Endothelial cell of umbilical vein (primary cell): ENCODE measurements at regions not wholly inside any gene's neighbourhood (a gene's known extent, or its start where the extent isn't known, plus 50 kb on each side); places are given as distances from the start of the nearest gene placed in this dataset.

Source experiments
- BruUV-seq: library from RNA; stranded (reverse); fragments of 400-500 nt; replicated peaks from 2 replicates; lab custom pipeline; 2021; lab: Mats Ljungman, UMichigan
- CTCF ChIA-PET: fragments of 300-600, 350-600 bp; sonication (Branson Sonifier 250); formaldehyde crosslinking; loops from one replicate; lab custom pipeline; 2021; ENCODE audit warnings: antibody characterized with exemption, inconsistent platforms; lab: Charles Lee
- POLR2A ChIA-PET: fragments of 300-600, 350-600 bp; sonication (Branson Sonifier 250); formaldehyde crosslinking; loops from one replicate; lab custom pipeline; 2021; ENCODE audit warnings: antibody characterized with exemption, inconsistent platforms; lab: Charles Lee
- DNase-seq: peaks from one replicate; pipeline ENCODE4 v3.0.0-alpha.2; 2011; ENCODE audit warnings: low read depth, low spot score
- FAIRE-seq: peaks from 2 replicates; lab custom pipeline; 2011; peaks lifted over from hg19 to GRCh38; lab: Jason Lieb, UNC
- H2AFZ ChIP-seq: 2 replicates; pipeline ENCODE4 v1.6.0; 2012; ENCODE audit warnings: low read depth, low read length, control low read depth, inconsistent platforms
- H3K27ac ChIP-seq: 2 replicates; pipeline ENCODE4 v1.5.1; 2011; ENCODE audit warnings: low read depth, mild to moderate bottlenecking, control low read depth, low read length, moderate library complexity; ENCODE audit not compliant: insufficient read depth
- H3K27me3 ChIP-seq, 2 experiments: 2 replicates each; pipeline versions ENCODE4 v1.6.0 to v1.6.1; 2011; ENCODE audit warnings: low read length in 2 of 2, mixed read lengths in 1 of 2; ENCODE audit not compliant: control insufficient read depth in 2 of 2, insufficient read depth in 2 of 2
- H3K36me3 ChIP-seq, 2 experiments: 2 replicates in 1 of 2; 3 replicates in 1 of 2; pipeline ENCODE4 v1.5.1; 2011; ENCODE audit warnings: low read length in 2 of 2, mild to moderate bottlenecking in 1 of 2, moderate library complexity in 1 of 2; ENCODE audit not compliant: control insufficient read depth in 2 of 2, insufficient read depth in 2 of 2; ENCODE audit errors: extremely low read depth in 1 of 2
- H3K4me1 ChIP-seq: 3 replicates; pipeline ENCODE4 v1.5.1; 2011; ENCODE audit warnings: mild to moderate bottlenecking, low read length; ENCODE audit not compliant: control insufficient read depth, insufficient read depth; ENCODE audit errors: extremely low read depth
- H3K4me2 ChIP-seq: 2 replicates; pipeline ENCODE4 v1.6.1; 2011; ENCODE audit warnings: low read length, control low read depth, mixed read lengths; ENCODE audit not compliant: insufficient read depth
- H3K4me3 ChIP-seq, 3 experiments: fragments of 200-600 bp in 1 of 3; sonication (generic), shearing (Covaris generic) in 1 of 3; replicated peaks in 1 of 3; 2 replicates each; pipeline ENCODE4 v1.5.1; 2011 to 2016; ENCODE audit warnings: control low read depth in 3 of 3, low read length in 3 of 3, mild to moderate bottlenecking in 2 of 3, inconsistent platforms in 1 of 3, low read depth in 1 of 3, moderate library complexity in 1 of 3; ENCODE audit not compliant: insufficient read depth in 1 of 3
- H3K79me2 ChIP-seq: 2 replicates; pipeline ENCODE4 v1.6.0; 2012; ENCODE audit warnings: low read length, inconsistent platforms; ENCODE audit not compliant: control insufficient read depth, insufficient read depth
- H3K9ac ChIP-seq: replicated peaks from 2 replicates; pipeline ENCODE3; 2011; ENCODE audit warnings: low read length, control low read depth; ENCODE audit not compliant: insufficient read depth; ENCODE audit errors: extremely low read depth
- H3K9me1 ChIP-seq: replicated peaks from 3 replicates; pipeline ENCODE4 v1.6.0; 2011; ENCODE audit warnings: mild to moderate bottlenecking, low read length; ENCODE audit not compliant: control insufficient read depth, insufficient read depth; ENCODE audit errors: extremely low read depth
- H3K9me3 ChIP-seq: replicated peaks from 2 replicates; pipeline ENCODE4 v1.5.1; 2012; ENCODE audit warnings: low read length, inconsistent platforms; ENCODE audit not compliant: control insufficient read depth, insufficient read depth
- H4K20me1 ChIP-seq: replicated peaks from 2 replicates; pipeline ENCODE3; 2011; ENCODE audit warnings: mild to moderate bottlenecking, low read length; ENCODE audit not compliant: control insufficient read depth, insufficient read depth; ENCODE audit errors: extremely low read depth
- CTCF ChIP-seq, 2 donors: IDR thresholded peaks; 1 replicate in 1 of 2; 2 replicates in 1 of 2; pipeline ENCODE4 v1.5.1; 2011; ENCODE audit warnings: low read length in 2 of 2, mild to moderate bottlenecking in 2 of 2, moderate library complexity in 2 of 2, control low read depth in 1 of 2, inconsistent platforms in 1 of 2, low read depth in 1 of 2; ENCODE audit not compliant: insufficient read depth in 1 of 2; ENCODE audit errors: extremely low read depth in 1 of 2
- EZH2 ChIP-seq: IDR thresholded peaks from 2 replicates; pipeline ENCODE4 v1.6.1; 2012; ENCODE audit warnings: borderline replicate concordance, low read depth, mild to moderate bottlenecking, moderate library complexity, low read length, inconsistent platforms; ENCODE audit not compliant: severe bottlenecking
- FOS ChIP-seq: IDR thresholded peaks from 2 replicates; pipeline ENCODE4 v1.6.1; 2011; ENCODE audit warnings: mild to moderate bottlenecking, low read length, moderate library complexity, borderline replicate concordance; ENCODE audit not compliant: insufficient read depth
- GATA2 ChIP-seq: IDR thresholded peaks from 2 replicates; pipeline ENCODE4 v1.7.0; 2011; ENCODE audit warnings: low read depth, mild to moderate bottlenecking, moderate library complexity, mixed read lengths, low read length; ENCODE audit not compliant: insufficient read length, insufficient read depth
- JUN ChIP-seq: IDR thresholded peaks from 2 replicates; pipeline ENCODE4 v1.6.1; 2011; ENCODE audit warnings: borderline replicate concordance, low read depth; ENCODE audit not compliant: insufficient read length, insufficient read depth
- MYC ChIP-seq: IDR thresholded peaks from one replicate; pipeline ENCODE4 v1.6.1; 2011; ENCODE audit warnings: mild to moderate bottlenecking, low read depth, low read length
- POLR2A ChIP-seq: IDR thresholded peaks from 2 replicates; pipeline ENCODE4 v1.6.1; 2012; ENCODE audit warnings: low read depth, mild to moderate bottlenecking, control low read depth, low read length
- POLR2AphosphoS5 ChIP-seq: IDR thresholded peaks from 2 replicates; pipeline ENCODE4 v1.6.1; 2012; ENCODE audit warnings: low read depth, mild to moderate bottlenecking, control low read depth, low read length, moderate library complexity; ENCODE audit not compliant: insufficient read depth
- dilution Hi-C: fragments of 300-500 bp; cut with MboI; formaldehyde crosslinking; loops from one replicate; pipeline ENCODE4 v1.15.0; 2019; ENCODE audit warnings: low sequenced_read_pairs; ENCODE audit not compliant: extremely low pct_ligation_motif_present
- intact Hi-C: fragments of 100-400 bp; cut with micrococcal nuclease; formaldehyde crosslinking; loops from one replicate; pipeline ENCODE4 v1.10.0; 2022
- TF ChIP-seq, protein P1 (sequence below): IDR thresholded peaks from 2 replicates; pipeline ENCODE4 v1.6.1; 2011; ENCODE audit not compliant: insufficient read depth, insufficient read length

GRCh38 chr19:30966486-30966885 is 382.8 kb downstream of the TSHZ3 start:
- CTCF ChIA-PET, result no interaction called here
- no peak overlapping the region for H3K27ac ChIP-seq
- no peaks in the 10 kb centered on the region for H4K20me1 ChIP-seq
- DNase-seq (no peak), FAIRE-seq (no peak)
- peaks cover 8% of the 10 kb centered on the region for H3K9me3 ChIP-seq
- no peak overlapping the region for H3K4me2 ChIP-seq
- H3K9me1 ChIP-seq, result no peaks in the 10 kb centered on the region
- H3K79me2 ChIP-seq, result no peaks in the 10 kb centered on the region
- dilution Hi-C loops, result no loop called here
- H3K4me3 ChIP-seq, result no peak overlapping the region
- POLR2A ChIA-PET, result no interaction called here
- H3K27me3 ChIP-seq, result no peaks in the 10 kb centered on the region
- no TSS peak for BruUV-seq
- no peak overlapping the region for H3K9ac ChIP-seq
- intact Hi-C loops, result no loop called here
- TF ChIP-seq, protein P1, sequence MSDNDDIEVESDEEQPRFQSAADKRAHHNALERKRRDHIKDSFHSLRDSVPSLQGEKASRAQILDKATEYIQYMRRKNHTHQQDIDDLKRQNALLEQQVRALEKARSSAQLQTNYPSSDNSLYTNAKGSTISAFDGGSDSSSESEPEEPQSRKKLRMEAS, result no peak
- TF ChIP-seq GATA2, result no peak
- no peak for TF ChIP-seq POLR2AphosphoS5
- TF ChIP-seq POLR2A, result no peak
- TF ChIP-seq MYC, result no peak
- no peak for TF ChIP-seq EZH2
- TF ChIP-seq CTCF (IDR thresholded peaks at IDR 0.05; ENCODE audit: extremely low read depth in 1 of 2, insufficient read depth in 1 of 2, low read depth in 1 of 2, low read length in 2 of 2), result no peak
- no peak for TF ChIP-seq JUN
- TF ChIP-seq FOS, result no peak
- H2AFZ ChIP-seq, result no peak overlapping the region
- H3K36me3 ChIP-seq, result no peaks in the 10 kb centered on the region
- no peaks in the 10 kb centered on the region for H3K4me1 ChIP-seq
